ENCODE measurements at regions not wholly inside any gene's neighbourhood (a gene's known extent, or its start where the extent isn't known, plus 50 kb on each side); places are given as distances from the start of the nearest gene placed in this dataset.

DNA sequence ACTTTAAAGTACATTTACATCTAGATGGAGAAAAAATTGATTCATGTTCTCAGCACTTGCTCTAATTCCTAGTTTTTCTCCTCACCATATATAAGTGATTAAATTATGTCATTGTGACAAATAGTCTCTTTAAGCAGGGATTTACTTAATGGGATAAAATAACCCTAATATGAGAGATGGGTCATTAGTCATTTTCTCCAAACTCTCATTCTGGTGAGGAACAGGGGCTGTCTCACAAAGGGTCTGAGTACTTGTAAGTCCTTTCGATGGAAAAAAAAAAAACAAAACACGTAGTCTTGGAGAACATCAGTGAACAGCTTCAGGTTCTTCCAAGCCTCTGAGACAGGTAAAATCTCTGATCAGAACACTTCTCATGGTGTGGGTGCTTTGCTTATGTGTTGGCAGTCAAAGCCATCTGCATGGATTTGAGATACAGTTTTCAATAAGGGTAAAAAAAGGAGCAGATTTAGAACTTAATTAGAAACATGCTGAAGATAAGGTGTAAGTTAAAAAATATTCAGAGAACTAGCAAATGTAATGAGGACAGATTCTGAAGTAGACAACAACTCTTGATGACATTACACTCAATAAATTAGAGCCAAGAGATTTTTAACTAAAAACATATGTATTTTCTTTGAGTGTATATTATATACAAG is 1668.9 kb upstream of the MIR17HG start:
- intact Hi-C loops (cut with DNase I): no loop called here
- Histone ChIP-seq H3K4me1 (no peaks in the 10 kb centered on the region), H3K4me3 (no peak overlapping the region), H3K36me3 (no peaks in the 10 kb centered on the region), H3K9me3 (no peaks in the 10 kb centered on the region), H3K27ac (no peak overlapping the region), H3K27me3 (no peaks in the 10 kb centered on the region)
- no peak for DNase-seq (ENCODE audit: low spot score in 2 of 2)
- TF ChIP-seq, protein P1, sequence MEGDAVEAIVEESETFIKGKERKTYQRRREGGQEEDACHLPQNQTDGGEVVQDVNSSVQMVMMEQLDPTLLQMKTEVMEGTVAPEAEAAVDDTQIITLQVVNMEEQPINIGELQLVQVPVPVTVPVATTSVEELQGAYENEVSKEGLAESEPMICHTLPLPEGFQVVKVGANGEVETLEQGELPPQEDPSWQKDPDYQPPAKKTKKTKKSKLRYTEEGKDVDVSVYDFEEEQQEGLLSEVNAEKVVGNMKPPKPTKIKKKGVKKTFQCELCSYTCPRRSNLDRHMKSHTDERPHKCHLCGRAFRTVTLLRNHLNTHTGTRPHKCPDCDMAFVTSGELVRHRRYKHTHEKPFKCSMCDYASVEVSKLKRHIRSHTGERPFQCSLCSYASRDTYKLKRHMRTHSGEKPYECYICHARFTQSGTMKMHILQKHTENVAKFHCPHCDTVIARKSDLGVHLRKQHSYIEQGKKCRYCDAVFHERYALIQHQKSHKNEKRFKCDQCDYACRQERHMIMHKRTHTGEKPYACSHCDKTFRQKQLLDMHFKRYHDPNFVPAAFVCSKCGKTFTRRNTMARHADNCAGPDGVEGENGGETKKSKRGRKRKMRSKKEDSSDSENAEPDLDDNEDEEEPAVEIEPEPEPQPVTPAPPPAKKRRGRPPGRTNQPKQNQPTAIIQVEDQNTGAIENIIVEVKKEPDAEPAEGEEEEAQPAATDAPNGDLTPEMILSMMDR (IDR thresholded peaks at IDR 0.05): no peak

DNA sequence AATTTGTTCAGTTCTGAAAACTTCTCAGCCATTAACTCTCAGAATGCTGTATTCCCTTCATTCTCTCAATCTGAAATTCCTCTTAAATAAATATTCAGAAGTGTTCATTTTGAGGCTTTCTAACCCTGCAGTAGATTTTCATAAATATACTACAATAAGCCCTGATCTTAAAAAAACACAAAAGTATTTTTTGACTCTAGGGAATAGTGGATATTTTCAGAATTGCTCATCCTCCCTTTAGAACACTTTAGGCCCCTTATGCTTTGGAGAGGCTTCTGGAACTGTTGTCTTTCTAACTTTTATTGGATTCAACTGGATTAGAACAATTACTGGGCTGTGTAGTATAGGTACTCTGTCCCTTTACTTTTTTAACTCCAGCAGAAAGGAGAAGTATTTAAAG is 1662.6 kb upstream of the MIR17HG start:
- intact Hi-C loops (cut with DNase I): no loop called here
- Histone ChIP-seq H3K4me3 (no peak overlapping the region), H3K27ac (no peak overlapping the region), H3K9me3 (no peaks in the 10 kb centered on the region), H3K27me3 (no peaks in the 10 kb centered on the region), H3K4me1 (no peaks in the 10 kb centered on the region), H3K36me3 (no peaks in the 10 kb centered on the region)
- TF ChIP-seq, protein P1 (IDR thresholded peaks at IDR 0.05): no peak
- DNase-seq (ENCODE audit: low spot score in 2 of 2): no peak

DNA sequence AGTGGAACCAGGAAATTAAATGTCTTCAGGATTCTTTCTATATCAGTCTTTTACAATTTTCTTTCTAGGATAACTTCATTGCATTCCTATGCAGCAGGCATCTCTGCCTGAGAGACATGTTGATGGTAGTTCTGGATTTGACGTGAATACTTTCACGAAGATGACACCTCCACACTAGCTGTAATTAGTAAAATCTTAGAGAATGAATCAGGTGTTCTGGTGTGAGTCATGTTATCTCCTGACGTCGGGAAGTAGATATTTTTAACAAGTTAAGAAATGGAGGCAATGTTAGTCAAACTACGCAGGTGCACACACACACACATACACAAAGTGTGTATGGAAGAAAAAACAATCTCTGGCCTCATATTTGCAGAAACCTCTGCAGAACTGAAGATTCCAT is 1661.3 kb upstream of the MIR17HG start:
- no peak for DNase-seq (ENCODE audit: low spot score in 2 of 2)
- TF ChIP-seq, protein P1 (IDR thresholded peaks at IDR 0.05): no peak
- no peaks in the 10 kb centered on the region for H3K36me3 ChIP-seq
- H3K4me1 ChIP-seq: no peaks in the 10 kb centered on the region
- no peaks in the 10 kb centered on the region for H3K27me3 ChIP-seq
- H3K27ac ChIP-seq: no peak overlapping the region
- H3K4me3 ChIP-seq: no peak overlapping the region
- no peaks in the 10 kb centered on the region for H3K9me3 ChIP-seq
- intact Hi-C loops (cut with DNase I): no loop called here

DNA sequence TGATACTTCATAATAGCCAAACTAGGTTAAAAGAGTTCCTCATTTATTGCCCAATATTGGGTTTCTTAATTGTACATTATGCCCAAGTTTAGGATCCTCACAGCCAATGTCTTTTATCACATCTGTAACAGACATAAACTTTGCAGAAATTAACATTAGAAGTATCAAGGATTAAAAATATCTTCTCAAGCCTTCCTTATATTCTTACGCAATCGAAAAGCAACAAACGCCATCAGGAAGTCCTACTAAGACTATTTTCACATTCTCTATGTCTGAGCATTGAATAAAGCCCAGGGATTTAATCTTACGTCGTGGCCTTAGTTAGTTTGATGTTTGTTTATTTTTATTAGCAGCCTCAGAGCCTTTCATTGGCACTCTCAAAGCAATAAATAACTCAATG is 1660.4 kb upstream of the MIR17HG start:
- Histone ChIP-seq H3K27me3 (no peaks in the 10 kb centered on the region), H3K4me1 (no peaks in the 10 kb centered on the region), H3K27ac (no peak overlapping the region), H3K36me3 (no peaks in the 10 kb centered on the region), H3K4me3 (no peak overlapping the region), H3K9me3 (no peaks in the 10 kb centered on the region)
- intact Hi-C loops (cut with DNase I): no loop called here
- no peak for DNase-seq (ENCODE audit: low spot score in 2 of 2)
- TF ChIP-seq, protein P1 (IDR thresholded peaks at IDR 0.05): no peak

DNA sequence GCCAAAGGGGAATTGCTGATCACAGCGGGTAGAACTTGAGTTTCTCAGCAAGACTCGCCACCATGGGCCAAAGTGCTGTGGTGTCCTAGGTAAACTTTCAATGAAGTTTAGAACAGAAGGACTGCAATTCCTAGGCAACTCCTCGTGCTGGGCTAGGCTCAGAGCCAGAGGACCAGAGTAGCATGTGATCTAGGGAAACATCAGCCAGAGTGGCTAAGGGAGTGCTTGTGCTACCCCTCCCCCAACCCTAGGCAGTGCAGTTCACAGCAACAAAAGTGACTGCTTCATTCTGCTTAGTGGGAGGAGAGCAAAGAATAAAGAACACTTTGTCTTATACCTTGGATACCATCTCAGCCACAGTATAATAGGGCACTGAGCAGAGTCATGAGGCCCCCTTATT is 1658.6 kb upstream of the MIR17HG start:
- no peaks in the 10 kb centered on the region for H3K36me3 ChIP-seq
- TF ChIP-seq, protein P1 (IDR thresholded peaks at IDR 0.05): no peak
- no peak overlapping the region for H3K4me3 ChIP-seq
- DNase-seq (ENCODE audit: low spot score in 2 of 2): no peak
- H3K27ac ChIP-seq: no peak overlapping the region
- intact Hi-C loops (cut with DNase I): no loop called here
- no peaks in the 10 kb centered on the region for H3K4me1 ChIP-seq
- H3K9me3 ChIP-seq: no peaks in the 10 kb centered on the region
- H3K27me3 ChIP-seq: no peaks in the 10 kb centered on the region

DNA sequence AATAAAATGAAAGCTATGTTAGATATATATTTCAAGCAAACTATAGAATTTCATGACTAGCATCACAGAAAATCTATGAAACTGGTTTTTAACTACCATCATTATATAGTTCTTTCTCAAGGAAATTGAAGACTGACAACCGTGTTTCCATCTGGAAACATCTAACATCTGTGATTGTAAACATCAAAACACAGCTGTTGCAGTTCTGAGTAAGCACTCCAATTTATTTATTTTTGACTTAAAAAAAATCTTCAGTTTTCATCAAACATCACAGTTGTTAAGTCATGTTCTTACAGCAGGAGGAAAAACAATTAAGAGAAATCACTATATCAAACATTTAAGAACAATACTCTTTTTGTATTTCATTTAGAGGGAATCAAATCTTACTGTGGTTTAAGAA is 1653.0 kb upstream of the MIR17HG start:
- H3K4me1 ChIP-seq: no peaks in the 10 kb centered on the region
- H3K27ac ChIP-seq: no peak overlapping the region
- no peaks in the 10 kb centered on the region for H3K9me3 ChIP-seq
- no peak overlapping the region for H3K4me3 ChIP-seq
- DNase-seq (ENCODE audit: low spot score in 2 of 2): no peak
- TF ChIP-seq, protein P1 (IDR thresholded peaks at IDR 0.05): no peak
- intact Hi-C loops (cut with DNase I): no loop called here
- H3K36me3 ChIP-seq: no peaks in the 10 kb centered on the region
- no peaks in the 10 kb centered on the region for H3K27me3 ChIP-seq
